CD14-positive monocyte (primary cell): ENCODE measurements at regions not wholly inside any gene's neighbourhood (a gene's known extent, or its start where the extent isn't known, plus 50 kb on each side); places are given as distances from the start of the nearest gene placed in this dataset.

Source experiments
- DNase-seq, 3 donors: peaks; one replicate each; pipeline ENCODE4 v3.0.0-alpha.2; 2011 to 2022
- H2AFZ ChIP-seq: 2 replicates; pipeline ENCODE4 v1.6.0; 2012; ENCODE audit warnings: mild to moderate bottlenecking, low read depth, low read length, inconsistent platforms; ENCODE audit not compliant: insufficient read depth, poor library complexity, severe bottlenecking
- H3K27ac ChIP-seq, 2 donors: 1 replicate in 1 of 2; 2 replicates in 1 of 2; pipeline ENCODE4 v1.5.1; 2012 to 2013; ENCODE audit warnings: low read length in 2 of 2, control low read depth in 1 of 2, inconsistent platforms in 1 of 2, low read depth in 1 of 2, mild to moderate bottlenecking in 1 of 2
- H3K27me3 ChIP-seq, 2 donors: one replicate each; pipeline versions ENCODE4 v1.6.0 to v1.6.1; 2011 to 2013; ENCODE audit warnings: low read length in 2 of 2; ENCODE audit not compliant: control insufficient read depth in 2 of 2, insufficient read depth in 2 of 2
- H3K36me3 ChIP-seq, 2 donors: replicated peaks in 1 of 2; 1 replicate in 1 of 2; 2 replicates in 1 of 2; pipeline versions ENCODE4 v1.5.1 to v1.6.1; 2012 to 2013; ENCODE audit warnings: low read length in 2 of 2, control low read depth in 1 of 2, inconsistent platforms in 1 of 2, mild to moderate bottlenecking in 1 of 2; ENCODE audit not compliant: insufficient read depth in 2 of 2, control insufficient read depth in 1 of 2
- H3K4me1 ChIP-seq, 2 donors: 1 replicate in 1 of 2; 2 replicates in 1 of 2; pipeline versions ENCODE4 v1.5.1 to v1.6.1; 2012 to 2013; ENCODE audit warnings: low read length in 2 of 2, control low read depth in 1 of 2, inconsistent platforms in 1 of 2, mild to moderate bottlenecking in 1 of 2, moderate library complexity in 1 of 2; ENCODE audit not compliant: insufficient read depth in 2 of 2, control insufficient read depth in 1 of 2
- H3K4me2 ChIP-seq: replicated peaks from 2 replicates; pipeline ENCODE3; 2012; ENCODE audit warnings: low read length, moderate library complexity, mild to moderate bottlenecking; ENCODE audit not compliant: poor library complexity, severe bottlenecking; ENCODE audit errors: extremely low read depth
- H3K4me3 ChIP-seq, 3 experiments: fragments of 200-600 bp in 1 of 3; sonication (generic) in 1 of 3; replicated peaks in 1 of 3; 1 replicate in 2 of 3; 2 replicates in 1 of 3; pipeline ENCODE4 v1.5.1; 2011 to 2013; ENCODE audit warnings: low read length in 3 of 3, mild to moderate bottlenecking in 3 of 3, control low read depth in 2 of 3, low read depth in 2 of 3, inconsistent platforms in 1 of 3, moderate library complexity in 1 of 3
- H3K79me2 ChIP-seq: 2 replicates; pipeline ENCODE4 v1.6.0; 2012; ENCODE audit warnings: mild to moderate bottlenecking, control low read depth, inconsistent platforms, low read length, moderate library complexity; ENCODE audit not compliant: insufficient read depth
- H3K9ac ChIP-seq: 2 replicates; pipeline ENCODE4 v1.6.0; 2017; ENCODE audit warnings: low read length, mild to moderate bottlenecking; ENCODE audit not compliant: insufficient read depth, poor library complexity, severe bottlenecking
- H3K9me3 ChIP-seq, 2 donors: replicated peaks in 1 of 2; 1 replicate in 1 of 2; 2 replicates in 1 of 2; pipeline versions ENCODE4 v1.5.1 to v1.6.1; 2012 to 2013; ENCODE audit warnings: low read length in 2 of 2, control low read depth in 1 of 2; ENCODE audit not compliant: control insufficient read depth in 1 of 2, insufficient read depth in 1 of 2
- H4K20me1 ChIP-seq: 2 replicates; pipeline ENCODE4 v1.6.0; 2012; ENCODE audit warnings: mild to moderate bottlenecking, low read length, control low read depth, moderate library complexity; ENCODE audit not compliant: insufficient read depth
- H3K27ac Mint-ChIP-seq, 7 donors: one replicate each; pipeline ENCODE4 v1.8.0; 2020; ENCODE audit warnings: mild to moderate bottlenecking in 7 of 7, mixed read lengths in 7 of 7, moderate library complexity in 6 of 7, inconsistent platforms in 2 of 7
- H3K27me3 Mint-ChIP-seq, 3 donors: one replicate each; pipeline ENCODE4 v1.8.0; 2021 to 2022; ENCODE audit warnings: low read depth in 3 of 3, mild to moderate bottlenecking in 3 of 3, mixed read lengths in 3 of 3, moderate library complexity in 3 of 3, inconsistent platforms in 1 of 3
- H3K36me3 Mint-ChIP-seq, 2 donors: one replicate each; pipeline ENCODE4 v1.8.0; 2020; ENCODE audit warnings: mixed read lengths in 2 of 2, inconsistent platforms in 1 of 2, mild to moderate bottlenecking in 1 of 2
- H3K4me1 Mint-ChIP-seq: one replicate; pipeline ENCODE4 v1.8.0; 2020; ENCODE audit warnings: mild to moderate bottlenecking, mixed read lengths
- H3K4me3 Mint-ChIP-seq, 2 donors: one replicate each; pipeline ENCODE4 v1.8.0; 2020; ENCODE audit warnings: mild to moderate bottlenecking in 2 of 2, mixed read lengths in 2 of 2, moderate library complexity in 1 of 2
- H3K9me3 Mint-ChIP-seq, 7 donors: one replicate each; pipeline ENCODE4 v1.8.0; 2020 to 2022; ENCODE audit warnings: mixed read lengths in 7 of 7, mild to moderate bottlenecking in 6 of 7, moderate library complexity in 6 of 7, inconsistent platforms in 2 of 7
- WGBS: methylation state at CpG from one replicate; pipeline ENCODE4 v1.1.5; 2013; ENCODE audit warnings: missing lambda C conversion rate; ENCODE audit not compliant: insufficient coverage; 5-methylcytosine and 5-hydroxymethylcytosine counted together
- intact Hi-C, 2 donors: fragments of 100-400 bp; cut with micrococcal nuclease; formaldehyde crosslinking; loops; one replicate each; pipeline versions ENCODE4 v1.15.0 to v1.15.1; 2023
- TF ChIP-seq, protein P1 (sequence below): fragments of 200-600 bp; IDR thresholded peaks from one replicate; pipeline ENCODE4 v1.8.0; 2022; ENCODE audit warnings: antibody characterized with exemption, mild to moderate bottlenecking

DNA sequence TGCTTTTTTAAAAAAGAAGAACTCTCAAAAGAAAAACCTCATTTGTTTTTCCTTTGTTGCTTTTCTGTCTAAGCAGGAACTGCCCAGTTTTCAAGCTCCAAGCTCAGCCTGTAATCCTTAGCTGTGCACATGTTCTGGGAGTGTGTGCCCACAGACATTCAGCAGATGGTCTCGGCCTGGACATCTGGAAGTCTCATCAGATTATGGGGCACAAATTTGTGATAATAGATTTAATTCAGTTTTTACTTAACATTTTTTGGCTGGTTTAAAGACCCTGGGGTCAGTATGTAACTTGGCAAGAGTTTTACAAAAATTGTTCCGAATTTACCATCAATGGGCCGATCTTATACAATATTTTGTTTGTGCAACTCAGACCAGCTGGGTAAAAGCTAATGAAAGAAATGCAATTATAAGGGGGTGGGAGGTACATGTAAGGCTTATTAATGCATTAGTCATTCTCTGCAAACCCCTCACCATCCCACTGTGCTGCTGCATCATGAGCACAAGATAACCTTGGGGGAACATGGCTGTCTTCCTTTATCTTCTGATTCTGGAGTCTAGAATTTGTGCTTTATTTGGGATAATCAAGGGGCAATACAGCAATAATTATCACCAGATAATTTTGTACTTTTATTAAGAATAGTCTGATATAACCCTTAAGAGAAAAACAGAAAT is 86.9 kb upstream of the PHOX2B start:
- Histone ChIP-seq H3K27me3 (no peaks in the 10 kb centered on the region), H3K4me2 (no peak overlapping the region), H3K9me3 (no peaks in the 10 kb centered on the region), H3K4me1 (no peaks in the 10 kb centered on the region), H3K79me2 (no peaks in the 10 kb centered on the region), H3K9ac (no peak overlapping the region), H3K36me3 (no peaks in the 10 kb centered on the region), H3K4me3 (no peak overlapping the region), H3K27ac (no peak overlapping the region), H2AFZ (no peak overlapping the region), H4K20me1 (no peaks in the 10 kb centered on the region)
- no peak for DNase-seq
- 100% methylated on average over 3 of the region's 3 CpGs for WGBS
- TF ChIP-seq, protein P1, sequence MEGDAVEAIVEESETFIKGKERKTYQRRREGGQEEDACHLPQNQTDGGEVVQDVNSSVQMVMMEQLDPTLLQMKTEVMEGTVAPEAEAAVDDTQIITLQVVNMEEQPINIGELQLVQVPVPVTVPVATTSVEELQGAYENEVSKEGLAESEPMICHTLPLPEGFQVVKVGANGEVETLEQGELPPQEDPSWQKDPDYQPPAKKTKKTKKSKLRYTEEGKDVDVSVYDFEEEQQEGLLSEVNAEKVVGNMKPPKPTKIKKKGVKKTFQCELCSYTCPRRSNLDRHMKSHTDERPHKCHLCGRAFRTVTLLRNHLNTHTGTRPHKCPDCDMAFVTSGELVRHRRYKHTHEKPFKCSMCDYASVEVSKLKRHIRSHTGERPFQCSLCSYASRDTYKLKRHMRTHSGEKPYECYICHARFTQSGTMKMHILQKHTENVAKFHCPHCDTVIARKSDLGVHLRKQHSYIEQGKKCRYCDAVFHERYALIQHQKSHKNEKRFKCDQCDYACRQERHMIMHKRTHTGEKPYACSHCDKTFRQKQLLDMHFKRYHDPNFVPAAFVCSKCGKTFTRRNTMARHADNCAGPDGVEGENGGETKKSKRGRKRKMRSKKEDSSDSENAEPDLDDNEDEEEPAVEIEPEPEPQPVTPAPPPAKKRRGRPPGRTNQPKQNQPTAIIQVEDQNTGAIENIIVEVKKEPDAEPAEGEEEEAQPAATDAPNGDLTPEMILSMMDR = no peak
- no peak overlapping the region for H3K4me3 Mint-ChIP-seq
- intact Hi-C loops = no loop called here
- H3K4me1 Mint-ChIP-seq = peaks cover 8% of the 10 kb centered on the region
- no peak overlapping the region for H3K27ac Mint-ChIP-seq
- H3K36me3 Mint-ChIP-seq = no peaks in the 10 kb centered on the region
- H3K27me3 Mint-ChIP-seq = peaks cover 0 to 6% (median 4%) of the 10 kb centered on the region in 3 donors
- H3K9me3 Mint-ChIP-seq = peaks cover 0 to 6% (median 3%) of the 10 kb centered on the region in 7 donors

DNA sequence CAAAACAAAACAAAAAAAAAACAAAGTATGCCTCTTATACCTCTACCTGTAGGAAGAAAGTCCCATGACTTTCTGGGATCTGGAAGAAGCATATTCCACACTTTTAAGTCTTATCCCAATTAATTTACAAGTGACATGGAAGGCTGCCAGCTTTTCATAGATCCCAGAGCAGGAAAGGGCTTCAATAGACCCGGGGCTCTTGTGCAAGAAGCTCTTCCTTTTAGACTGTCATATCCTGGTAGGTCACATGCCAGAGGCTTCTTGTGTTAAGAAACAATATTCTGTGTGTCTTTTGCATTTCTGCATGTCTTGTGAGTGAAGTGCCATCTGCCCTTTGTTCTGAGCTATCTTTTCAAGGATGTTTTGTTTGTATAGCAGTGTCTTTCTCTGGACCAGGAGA is 84.4 kb upstream of the PHOX2B start:
- no peaks in the 10 kb centered on the region for H4K20me1 ChIP-seq
- no CpG with 5 or more reads among the region's 1 CpG for WGBS

More for the DNA sequence above, 84.4 kb upstream of the PHOX2B start:
- intact Hi-C loops = no loop called here
- Histone ChIP-seq H3K79me2 (no peaks in the 10 kb centered on the region), H3K9ac (no peak overlapping the region), H3K4me2 (no peak overlapping the region), H3K27ac (no peak overlapping the region), H3K27me3 (no peaks in the 10 kb centered on the region), H3K36me3 (no peaks in the 10 kb centered on the region), H2AFZ (no peak overlapping the region), H3K4me3 (no peak overlapping the region), H3K9me3 (no peaks in the 10 kb centered on the region), H3K4me1 (no peaks in the 10 kb centered on the region)
- Mint-ChIP-seq H3K27ac (peak overlapping the region in 1 of 7 donors; percentile 23), H3K4me3 (no peak overlapping the region), H3K9me3 (peaks cover under 1 to 9% (median 3%) of the 10 kb centered on the region in 7 donors), H3K27me3 (peaks cover 0 to 4% (median 0%) of the 10 kb centered on the region in 3 donors), H3K36me3 (no peaks in the 10 kb centered on the region), H3K4me1 (peaks cover 8% of the 10 kb centered on the region)
- TF ChIP-seq, protein P1 = no peak
- no peak for DNase-seq
